SK-N-MC (cell line): ENCODE measurements at regions not wholly inside any gene's neighbourhood (a gene's known extent, or its start where the extent isn't known, plus 50 kb on each side); places are given as distances from the start of the nearest gene placed in this dataset.

Experiments
- EZH2 ChIP-seq: fragments of 200-600 bp; sonication (generic); IDR thresholded peaks from one replicate; pipeline ENCODE4 v1.6.1; 2017; ENCODE audit warnings: antibody characterized with exemption
- FOXP2 ChIP-seq: optimal IDR thresholded peaks from 2 replicates; pipeline ENCODE3; 2011; ENCODE audit warnings: mild to moderate bottlenecking, moderate library complexity; ENCODE audit not compliant: insufficient read depth; ENCODE audit errors: extremely low read length, control extremely low read depth
- POLR2AphosphoS5 ChIP-seq: IDR thresholded peaks from 2 replicates; pipeline ENCODE4 v1.6.1; 2012; ENCODE audit warnings: mild to moderate bottlenecking, low read depth, low read length, borderline replicate concordance

- no peak for TF ChIP-seq POLR2AphosphoS5
- no peak for TF ChIP-seq EZH2
- no peak for TF ChIP-seq FOXP2
These were observed 118.7 kb upstream of the PTPRG start for GRCh38 chr3:61442696-61443095.
